ENCODE measurements at regions not wholly inside any gene's neighbourhood (a gene's known extent, or its start where the extent isn't known, plus 50 kb on each side); places are given as distances from the start of the nearest gene placed in this dataset.

GRCh38 chr2:104040771-104041170, 813.1 kb upstream of the POU3F3 start:
- peak; percentile 75 for ATAC-seq
- H3F3A ChIP-seq (replicated peaks; ENCODE audit: low read depth) = no peaks in the 10 kb centered on the region
- no peak for TF ChIP-seq POLR2AphosphoS5 (IDR thresholded peaks at IDR 0.05; ENCODE audit: low read depth)
- no peak for TF ChIP-seq NANOG (IDR thresholded peaks at IDR 0.05; ENCODE audit: borderline replicate concordance)
- TF ChIP-seq EZH2phosphoT487 (IDR thresholded peaks at IDR 0.05; ENCODE audit: unreplicated experiment) = no peak
- Mint-ChIP-seq H3K9me3 (no peaks in the 10 kb centered on the region), H3K36me3 (ENCODE audit: low read depth) (no peaks in the 10 kb centered on the region), H3K4me3 (no peak overlapping the region), H3K27ac (no peak overlapping the region), H3K27me3 (ENCODE audit: insufficient read depth, low read depth, poor library complexity) (no peaks in the 10 kb centered on the region), H3K4me1 (peaks cover 12% of the 10 kb centered on the region; the same call in 2 of the 3 replicates)
- H3K36me3 ChIP-seq (ENCODE audit: insufficient read depth) = no peaks in the 10 kb centered on the region
- H3K4me2 ChIP-seq = peak overlapping the region; percentile 1; the same call in 1 of the 2 replicates
- no peak overlapping the region for H3K27ac ChIP-seq (ENCODE audit: low read depth)
- H3K9me2 ChIP-seq (ENCODE audit: insufficient read depth) = no peaks in the 10 kb centered on the region
- no peak overlapping the region for H2AFZ ChIP-seq
- H3K4me1 ChIP-seq (ENCODE audit: insufficient read depth) = peaks cover 15% of the 10 kb centered on the region; the same call in 1 of the 2 replicates
- H3K79me2 ChIP-seq (replicated peaks; ENCODE audit: insufficient read depth) = no peaks in the 10 kb centered on the region
- H3K27me3 ChIP-seq (ENCODE audit: insufficient read depth) = no peaks in the 10 kb centered on the region
- no peaks in the 10 kb centered on the region for H4K20me1 ChIP-seq (replicated peaks; ENCODE audit: insufficient read depth)
- DNase-seq (ENCODE audit: low spot score) = peak; percentile 38
- H3K4me3 ChIP-seq = no peak overlapping the region

GRCh38 chr2:104041351-104041750, 812.6 kb upstream of the POU3F3 start:
- Histone ChIP-seq H3F3A (replicated peaks; ENCODE audit: low read depth) (no peaks in the 10 kb centered on the region), H3K36me3 (ENCODE audit: insufficient read depth) (no peaks in the 10 kb centered on the region), H3K4me3 (no peak overlapping the region), H3K79me2 (replicated peaks; ENCODE audit: insufficient read depth) (no peaks in the 10 kb centered on the region), H3K27ac (ENCODE audit: low read depth) (no peak overlapping the region), H3K4me2 (0 out of 2 replicates have a peak overlapping the region, but pooled peaks have one; percentile 1), H3K27me3 (ENCODE audit: insufficient read depth) (no peaks in the 10 kb centered on the region), H3K4me1 (ENCODE audit: insufficient read depth) (peaks cover 15% of the 10 kb centered on the region; the same call in 1 of the 2 replicates), H4K20me1 (replicated peaks; ENCODE audit: insufficient read depth) (no peaks in the 10 kb centered on the region), H2AFZ (no peak overlapping the region), H3K9me2 (ENCODE audit: insufficient read depth) (no peaks in the 10 kb centered on the region)
- Mint-ChIP-seq H3K27me3 (ENCODE audit: insufficient read depth, low read depth, poor library complexity) (peaks cover under 1% of the 10 kb centered on the region), H3K36me3 (ENCODE audit: low read depth) (no peaks in the 10 kb centered on the region), H3K4me3 (no peak overlapping the region), H3K9me3 (no peaks in the 10 kb centered on the region), H3K4me1 (peaks cover 12% of the 10 kb centered on the region; the same call in 2 of the 3 replicates), H3K27ac (no peak overlapping the region)
- ATAC-seq (no peak), DNase-seq (ENCODE audit: low spot score) (no peak)
- no peak for TF ChIP-seq JUNB (IDR thresholded peaks at IDR 0.05; ENCODE audit: unreplicated experiment)
- no peak for TF ChIP-seq STAT1 (IDR thresholded peaks at IDR 0.05; ENCODE audit: unreplicated experiment)
- TF ChIP-seq CREB1 (CRISPR knock-in tag; IDR thresholded peaks at IDR 0.05; ENCODE audit: low read depth) = no peak
- no peak for TF ChIP-seq ZNF462 (CRISPR knock-in tag; IDR thresholded peaks at IDR 0.05)
- no peak for TF ChIP-seq POLR2AphosphoS5 (IDR thresholded peaks at IDR 0.05; ENCODE audit: low read depth)
